NCI-H1105 treated with DMSO at 0.1 percent for 48 hours (cell line): ENCODE measurements at regions not wholly inside any gene's neighbourhood (a gene's known extent, or its start where the extent isn't known, plus 50 kb on each side); places are given as distances from the start of the nearest gene placed in this dataset.
"Not testable (repeated sequence)": the region's sequence is repeated elsewhere in the genome, so short reads cannot be mapped to it uniquely, and the experiment has no call there.

Source experiments
- DNase-seq: peaks from one replicate; lab custom pipeline; 2025; lab: John Stamatoyannopoulos, UW

DNA sequence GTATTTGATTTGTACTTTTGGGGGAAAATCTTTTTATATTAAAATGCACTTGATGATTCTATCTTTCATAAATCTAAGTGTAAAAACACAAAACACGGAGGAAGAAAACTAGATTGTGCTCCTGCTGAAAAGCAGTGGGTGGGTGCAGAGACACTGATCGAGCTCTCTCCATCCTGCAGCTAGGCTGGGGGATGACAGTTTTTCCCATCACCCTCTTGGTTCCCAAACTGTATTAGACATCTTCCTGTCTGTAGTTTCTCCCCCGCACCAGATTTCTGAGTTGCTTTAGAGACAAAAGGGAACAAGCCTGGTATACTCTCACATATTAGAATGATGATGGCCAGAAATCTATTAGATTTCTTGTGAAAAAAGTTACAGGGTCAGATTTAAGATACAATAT, 99.6 kb downstream of the FAM114A2 start:
- no peak for DNase-seq

DNA sequence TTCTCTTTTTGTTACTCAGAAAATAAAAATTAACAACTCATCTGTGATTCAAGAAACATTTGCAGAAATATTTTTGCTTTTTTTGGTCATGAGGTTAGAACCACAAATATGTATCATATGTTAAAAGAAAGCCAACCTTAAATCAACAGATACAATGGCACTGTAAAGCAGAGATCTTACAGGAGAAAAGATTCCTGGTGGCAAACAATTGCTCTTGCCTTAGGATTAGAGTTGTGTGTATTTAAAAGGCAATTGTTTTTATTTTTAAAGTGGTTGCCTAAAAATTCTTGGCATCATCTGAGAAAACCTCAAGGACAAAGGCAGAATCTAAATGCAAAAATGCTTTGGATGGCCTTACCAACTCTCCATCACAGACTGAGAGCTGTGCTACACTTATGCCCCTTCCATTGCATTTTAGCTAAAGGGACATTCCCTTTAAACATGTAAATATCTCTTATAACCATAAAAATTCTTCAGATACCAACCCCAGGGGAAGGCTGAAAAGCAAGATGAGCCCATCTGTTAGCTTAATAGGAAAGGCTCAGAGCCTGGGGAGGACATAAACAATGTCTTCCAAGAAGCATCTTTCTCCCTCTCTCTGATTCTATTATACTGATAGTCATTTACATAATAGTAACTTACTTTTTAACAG, 100.4 kb downstream of the FAM114A2 start:
- DNase-seq, result no peak

DNA sequence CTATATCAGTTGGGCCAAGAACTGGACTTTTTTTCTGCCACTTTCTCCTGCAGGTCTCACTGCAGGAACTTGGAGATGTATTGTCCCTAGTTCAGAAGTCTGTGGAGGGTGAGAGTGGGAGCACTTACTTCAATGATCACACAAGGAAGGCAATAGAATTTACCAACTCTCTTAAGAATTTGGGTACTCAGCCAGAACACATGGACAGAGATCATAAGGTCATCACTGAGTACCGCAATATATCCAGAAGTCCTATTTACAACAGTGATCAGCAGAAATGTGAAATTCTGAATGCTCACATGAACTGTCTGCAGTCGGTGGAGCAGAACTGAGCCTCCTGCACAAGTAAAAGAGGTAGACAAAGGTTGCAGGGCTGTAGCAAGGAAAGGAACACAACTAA, 101.0 kb downstream of the FAM114A2 start:
- no peak for DNase-seq

DNA sequence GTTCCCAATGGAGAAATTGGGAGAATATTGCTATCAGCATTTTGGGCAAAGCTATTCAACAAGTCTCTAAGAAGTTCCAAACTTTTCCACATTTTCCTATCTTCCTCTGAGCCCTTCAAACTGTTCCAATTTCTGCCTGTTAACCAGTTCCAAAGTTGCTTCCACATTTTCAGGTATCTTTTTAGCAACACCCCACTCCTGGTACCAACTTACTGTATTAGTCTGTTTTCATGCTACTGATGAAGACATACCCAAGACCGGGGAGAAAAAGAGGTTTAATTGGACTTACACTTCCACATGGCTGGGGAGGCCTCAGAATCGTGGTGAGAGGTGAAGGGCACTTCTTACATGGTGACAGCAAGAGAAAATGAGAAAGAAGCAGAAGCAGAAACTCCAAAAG, 103.6 kb downstream of the FAM114A2 start:
- not testable (repeated sequence) for DNase-seq

DNA sequence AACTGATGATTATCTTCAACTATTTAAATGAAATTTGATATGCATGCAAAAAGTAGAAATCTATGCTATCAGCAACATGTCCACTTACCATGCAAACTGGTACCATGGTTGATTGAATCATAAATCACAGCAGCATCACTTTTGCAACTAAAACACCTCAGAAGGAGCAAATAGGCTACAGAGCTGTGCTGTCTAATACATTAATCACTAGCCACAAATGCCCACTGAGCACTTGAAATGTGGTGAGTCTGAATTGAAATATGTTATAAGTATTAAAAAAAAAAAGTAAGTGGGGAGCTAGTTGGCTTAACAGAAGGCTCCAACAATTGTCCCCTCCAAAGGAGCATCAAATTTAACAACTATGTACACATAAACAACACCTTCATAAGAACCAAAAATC, 112.5 kb downstream of the FAM114A2 start:
- DNase-seq, result no peak

DNA sequence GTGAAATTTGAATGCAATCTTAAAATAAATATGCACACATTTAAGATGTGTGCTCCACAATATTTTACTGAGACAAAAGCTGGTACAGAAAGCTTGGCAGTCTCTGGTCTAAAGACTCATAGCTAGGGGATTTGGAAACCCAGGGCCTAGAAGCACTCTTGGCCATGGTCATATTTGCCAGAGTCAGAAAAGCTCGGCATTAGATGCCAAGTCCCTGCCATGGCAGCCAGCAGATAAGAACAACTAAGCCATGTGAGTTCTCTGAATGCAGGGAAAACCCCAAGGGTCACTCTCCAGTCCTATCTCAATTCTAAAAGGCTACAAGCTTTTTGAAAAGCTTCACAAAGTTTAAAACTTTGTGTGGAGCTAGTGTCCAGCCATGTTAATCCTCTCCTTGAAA, 119.5 kb downstream of the FAM114A2 start:
- DNase-seq, result no peak

DNA sequence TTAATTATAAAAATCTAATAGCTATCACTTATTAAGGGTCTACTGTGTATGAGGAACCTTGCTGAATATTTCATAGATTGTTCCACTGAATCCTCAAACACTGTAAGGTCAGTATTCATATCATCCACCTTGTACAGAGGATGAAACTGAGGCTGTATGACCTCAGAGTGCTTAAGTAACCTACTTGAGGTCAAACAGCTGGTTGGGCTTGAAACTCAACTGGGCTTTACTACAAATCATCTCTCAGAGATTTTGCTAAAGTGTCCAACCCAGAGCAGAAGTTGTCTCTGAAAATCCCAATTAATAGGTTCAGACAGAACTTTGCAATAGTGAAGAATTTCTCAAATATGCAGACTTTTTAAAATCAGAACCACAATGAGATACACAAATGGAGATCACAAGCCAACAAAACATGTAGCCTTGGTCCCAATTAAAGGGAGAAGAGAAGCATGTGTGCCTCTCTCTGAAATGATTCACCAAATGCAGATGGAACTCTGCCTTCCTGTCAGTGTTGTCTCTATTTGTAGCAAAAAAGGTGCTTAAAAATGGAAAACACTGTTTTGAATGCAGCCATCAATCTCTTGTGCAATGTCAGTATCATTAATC, 131.4 kb downstream of the FAM114A2 start:
- no peak for DNase-seq

DNA sequence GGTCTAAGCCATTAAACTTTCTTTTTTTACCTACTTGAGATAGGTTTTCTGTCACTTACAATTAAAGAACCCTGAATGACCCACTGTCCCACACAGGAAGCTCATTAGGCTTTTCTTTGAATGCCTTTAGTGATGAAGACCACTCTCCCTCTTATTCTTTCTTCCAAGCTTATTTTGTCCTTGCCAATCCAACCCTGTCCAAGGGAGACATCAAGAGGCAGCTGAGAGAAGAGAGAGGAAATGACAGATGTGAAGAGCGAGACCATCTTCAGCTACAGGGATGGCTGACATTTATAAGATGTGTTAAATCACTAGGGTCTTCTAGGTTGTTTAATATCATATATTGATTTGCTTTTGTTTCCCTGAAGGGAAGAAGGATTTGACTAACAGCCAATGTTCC, 133.5 kb downstream of the FAM114A2 start:
- no peak for DNase-seq

DNA sequence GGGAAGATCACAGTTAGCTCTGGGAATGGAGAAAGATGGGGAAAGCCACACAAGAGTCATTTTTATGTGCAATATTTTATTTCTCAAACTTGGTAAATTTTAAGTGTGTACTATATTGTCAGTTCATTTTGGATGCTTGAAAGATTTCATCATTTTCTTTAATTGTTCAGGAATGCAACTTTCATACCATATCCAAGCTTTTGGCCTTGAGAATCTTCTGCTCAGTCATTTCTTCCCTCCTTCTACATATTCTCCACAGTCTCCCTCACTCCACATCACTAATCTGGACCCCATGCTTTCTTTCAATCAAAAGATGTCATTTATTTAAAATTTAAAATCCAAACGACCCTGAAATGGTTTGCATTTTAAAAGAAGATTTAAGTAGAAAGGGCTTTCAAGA, 135.4 kb downstream of the FAM114A2 start:
- no peak for DNase-seq

DNA sequence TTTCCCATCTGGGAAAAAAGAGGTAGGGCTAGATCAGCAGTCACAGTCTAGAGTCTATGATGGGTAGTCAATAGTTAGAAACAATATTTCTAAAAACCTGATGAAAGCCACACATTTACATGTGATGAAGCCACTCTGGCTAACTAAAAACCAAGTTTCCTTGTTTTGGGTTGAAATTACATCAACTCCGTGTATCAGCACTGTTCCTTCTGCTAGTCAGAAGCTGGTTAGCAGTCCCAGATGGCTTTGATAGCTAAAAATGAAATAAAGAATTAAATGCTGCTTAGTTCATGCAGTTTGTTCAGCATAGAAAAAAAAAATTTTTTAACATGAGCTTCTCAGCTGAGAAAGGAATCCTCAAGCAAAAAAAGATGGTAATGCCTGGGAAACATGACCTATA, 136.7 kb downstream of the FAM114A2 start:
- DNase-seq, result no peak

DNA sequence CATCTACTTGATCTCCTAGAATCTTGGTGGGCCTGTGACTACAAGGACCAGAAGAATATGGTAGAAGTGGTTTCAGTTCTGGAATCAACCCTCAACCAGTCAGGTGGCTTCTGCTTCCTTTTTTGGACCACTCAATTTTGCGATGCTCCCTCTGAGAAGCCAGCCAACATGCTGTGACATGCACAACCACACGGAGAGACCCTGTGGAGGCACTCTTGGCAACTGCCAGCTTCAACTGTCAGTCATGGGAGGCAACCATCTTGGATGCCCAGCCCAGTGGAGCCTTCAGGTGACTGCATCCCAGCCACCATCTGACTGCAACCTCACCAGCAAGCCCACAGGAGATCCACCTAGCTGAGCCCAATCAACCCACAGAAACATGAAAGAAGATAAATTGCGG, 137.3 kb downstream of the FAM114A2 start:
- DNase-seq, result no peak

DNA sequence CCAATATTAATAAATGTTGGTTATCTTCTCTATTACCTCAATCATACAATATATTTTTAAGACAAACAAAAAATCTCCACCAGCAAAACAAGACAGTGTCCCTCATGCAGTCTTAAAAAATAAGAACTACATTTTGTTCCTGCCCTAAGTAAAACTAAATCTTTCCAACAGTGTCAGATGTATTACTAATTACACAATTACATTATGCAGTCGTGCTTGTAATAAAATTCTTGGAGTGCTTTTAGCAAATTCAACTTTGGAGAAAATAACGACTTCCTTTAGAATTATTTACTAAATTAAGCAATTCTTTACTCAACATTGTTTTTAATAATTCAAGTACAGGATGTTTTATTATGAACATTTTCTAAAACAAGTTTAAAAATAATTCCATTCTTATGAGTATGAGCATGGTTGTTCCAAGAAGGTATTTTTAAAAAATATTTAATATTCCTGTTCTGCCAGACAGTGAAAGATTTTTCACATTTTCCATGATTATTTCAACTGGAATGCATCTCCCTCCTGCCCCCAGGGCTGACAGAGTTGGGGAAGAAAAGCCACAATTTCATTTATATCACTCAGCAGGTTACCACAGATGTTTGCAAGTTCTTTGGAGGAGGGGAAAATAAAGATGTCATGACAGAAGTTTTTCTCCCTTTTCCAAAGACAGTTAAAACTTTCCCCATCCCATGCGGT, 137.9 kb downstream of the FAM114A2 start:
- no peak for DNase-seq

DNA sequence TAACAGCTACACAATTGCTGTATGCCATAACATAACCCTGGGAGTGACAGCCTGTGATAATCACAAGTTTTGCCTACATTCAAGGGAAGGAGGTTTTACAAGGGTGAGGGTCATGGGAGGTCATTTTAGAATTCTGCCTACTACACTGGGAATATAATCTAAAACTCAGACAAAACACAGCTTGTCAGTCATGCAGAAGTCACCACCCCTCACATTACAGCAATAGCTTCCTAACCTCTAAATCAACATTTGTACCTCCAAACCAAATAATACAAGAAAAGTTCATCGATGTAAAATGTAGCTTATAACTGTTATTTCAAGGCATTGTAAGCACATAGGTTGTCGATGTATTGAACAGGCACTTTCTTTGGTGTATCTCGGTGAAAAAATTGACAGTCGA, 139.0 kb downstream of the FAM114A2 start:
- no peak for DNase-seq

DNA sequence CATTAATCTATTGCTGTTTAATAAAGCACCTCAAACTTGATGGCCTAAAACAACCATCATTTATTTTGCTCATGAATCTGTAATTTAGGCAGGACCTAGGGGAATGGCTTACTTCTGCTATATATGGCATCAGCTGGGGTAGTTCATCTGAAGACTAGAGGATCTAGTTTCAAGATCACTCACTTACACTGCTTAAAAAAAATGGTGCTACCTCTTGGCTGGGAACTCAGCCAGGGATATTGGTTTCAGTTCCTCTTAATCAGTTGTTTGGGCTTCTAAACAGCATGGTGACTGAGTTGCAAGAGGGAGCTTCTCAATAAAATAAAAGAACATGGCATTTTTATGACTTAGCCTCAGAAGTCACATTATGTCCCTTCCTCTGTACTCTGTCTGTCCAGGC, 142.0 kb downstream of the FAM114A2 start:
- peak; percentile 81 for DNase-seq

DNA sequence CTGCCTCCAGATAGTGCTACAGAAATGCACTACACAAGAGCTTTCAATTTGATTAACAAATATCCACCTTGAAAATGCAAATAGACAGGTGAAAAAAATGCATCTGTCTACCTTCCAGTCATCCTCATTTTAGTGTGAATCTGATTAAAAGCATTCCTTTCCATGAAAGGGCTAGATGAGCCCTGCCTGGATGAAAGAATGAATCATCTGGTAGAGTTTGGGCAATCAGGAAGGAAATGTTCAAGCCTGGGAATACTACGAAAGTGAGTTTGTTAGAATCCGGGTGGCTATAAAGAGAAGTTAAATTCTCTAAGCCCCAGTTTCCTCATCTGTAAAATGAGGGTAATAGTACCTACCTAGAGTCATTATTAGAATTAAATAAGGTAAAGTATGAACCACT, 142.6 kb downstream of the FAM114A2 start:
- DNase-seq, result no peak

DNA sequence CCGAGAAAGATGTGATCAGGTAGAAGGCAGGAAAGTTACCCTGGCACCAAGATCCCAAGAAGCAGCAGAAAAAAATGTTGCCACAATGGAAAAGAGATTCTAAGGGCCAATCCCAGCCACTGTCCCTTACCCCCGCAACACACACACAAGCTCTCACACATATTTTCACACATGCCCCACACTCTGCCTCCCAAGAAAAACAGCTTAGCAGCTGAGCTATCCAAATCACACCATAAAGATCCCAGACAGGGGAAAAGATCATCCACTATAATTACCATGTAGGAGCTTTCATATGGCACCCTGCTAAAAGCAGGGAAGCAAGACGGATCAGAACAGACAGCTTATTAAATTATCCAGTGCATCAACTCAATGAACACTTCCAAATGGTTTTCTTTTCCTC, 143.4 kb downstream of the FAM114A2 start:
- no peak for DNase-seq

DNA sequence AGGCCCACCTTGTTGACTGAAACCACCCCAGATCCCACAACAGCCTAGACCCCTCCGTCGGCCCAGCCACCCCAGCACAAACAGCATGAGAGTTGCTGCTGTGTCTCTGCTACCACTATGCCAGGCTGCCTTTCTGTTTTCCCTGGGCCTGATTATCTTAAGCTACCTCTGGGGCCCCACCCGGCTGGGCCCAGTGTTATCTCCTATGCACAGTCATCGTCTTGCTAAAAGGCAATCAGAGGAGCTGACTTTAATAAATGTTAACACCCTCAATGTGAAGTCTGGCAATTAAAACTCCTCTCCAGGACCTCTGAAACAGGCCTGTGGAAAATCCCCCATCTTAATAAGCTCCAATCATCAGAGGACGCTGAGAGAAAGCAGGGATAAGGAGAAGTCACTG, 144.9 kb downstream of the FAM114A2 start:
- no peak for DNase-seq

DNA sequence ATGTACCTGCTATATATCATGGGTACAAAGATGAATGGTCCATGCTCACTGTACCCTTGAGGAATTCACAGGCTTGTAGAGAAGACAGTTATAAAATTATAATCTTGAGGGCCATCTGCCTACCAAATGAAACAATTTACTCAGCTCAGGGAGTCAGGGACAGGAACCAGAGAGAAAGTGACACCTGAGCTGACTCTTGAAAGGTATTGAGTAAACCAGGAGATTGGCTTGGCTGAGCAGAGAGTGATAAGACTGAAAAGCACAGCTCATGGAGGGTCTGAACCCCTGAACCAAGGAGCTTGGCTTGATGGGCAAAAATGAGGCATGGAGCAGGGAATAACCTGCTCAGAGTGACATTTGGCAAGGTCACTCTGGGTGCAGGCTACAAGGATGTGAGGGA, 147.3 kb downstream of the FAM114A2 start:
- no peak for DNase-seq

DNA sequence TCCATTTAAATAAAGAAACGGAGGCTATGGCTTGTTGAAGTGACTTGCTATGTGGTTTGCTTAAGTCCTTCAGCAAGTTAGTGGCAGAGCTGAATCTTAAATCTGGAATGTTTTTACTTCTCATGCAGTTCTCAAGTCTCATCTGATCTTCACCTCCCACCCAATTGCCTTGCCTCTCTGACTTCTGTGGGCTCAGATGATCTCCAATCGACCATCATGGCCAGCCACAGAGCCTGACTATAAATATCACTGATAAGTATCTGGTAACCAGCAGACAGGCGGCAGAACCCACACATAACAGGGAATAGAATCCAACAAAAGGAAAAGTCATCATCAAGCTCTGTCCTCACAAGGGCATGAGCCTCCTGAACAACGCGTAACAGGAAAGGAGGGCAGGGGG, 149.9 kb downstream of the FAM114A2 start:
- no peak for DNase-seq

DNA sequence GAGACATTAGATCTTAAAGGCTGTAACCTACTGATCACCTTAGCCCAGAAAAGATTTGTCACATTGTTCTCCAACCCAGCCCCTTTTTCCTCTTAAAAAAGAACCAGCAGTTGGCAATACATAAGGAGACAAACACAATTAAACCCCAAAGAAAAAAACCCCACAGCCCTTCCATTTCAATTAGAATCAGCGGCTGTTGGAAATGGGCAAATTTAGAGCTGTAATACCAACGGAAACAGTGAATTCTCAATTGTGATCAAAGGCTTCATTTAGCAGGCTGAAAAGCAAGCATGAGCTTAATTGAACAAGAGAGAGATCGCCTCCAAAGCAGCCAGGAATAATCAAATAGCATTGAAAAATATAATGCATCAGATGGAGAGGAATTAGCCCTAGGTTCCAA, 153.6 kb downstream of the FAM114A2 start:
- no peak for DNase-seq

DNA sequence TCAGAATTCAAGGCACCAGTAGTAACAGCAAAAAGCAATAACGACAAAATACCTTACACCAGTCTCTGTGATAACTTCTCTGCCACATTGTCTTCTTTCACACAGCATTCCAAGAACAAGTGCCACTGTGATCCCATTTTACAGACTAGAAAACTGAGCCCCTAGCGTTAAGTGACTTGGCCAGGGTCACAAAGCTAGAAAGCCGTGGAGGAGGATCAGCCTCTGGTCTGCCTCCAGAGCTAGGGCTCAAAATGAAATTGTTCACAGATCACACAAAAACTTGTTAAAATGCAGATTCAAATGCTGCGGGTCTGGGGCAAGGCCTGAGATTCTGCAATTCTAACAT, 154.1 kb downstream of the FAM114A2 start:
- DNase-seq, result no peak

DNA sequence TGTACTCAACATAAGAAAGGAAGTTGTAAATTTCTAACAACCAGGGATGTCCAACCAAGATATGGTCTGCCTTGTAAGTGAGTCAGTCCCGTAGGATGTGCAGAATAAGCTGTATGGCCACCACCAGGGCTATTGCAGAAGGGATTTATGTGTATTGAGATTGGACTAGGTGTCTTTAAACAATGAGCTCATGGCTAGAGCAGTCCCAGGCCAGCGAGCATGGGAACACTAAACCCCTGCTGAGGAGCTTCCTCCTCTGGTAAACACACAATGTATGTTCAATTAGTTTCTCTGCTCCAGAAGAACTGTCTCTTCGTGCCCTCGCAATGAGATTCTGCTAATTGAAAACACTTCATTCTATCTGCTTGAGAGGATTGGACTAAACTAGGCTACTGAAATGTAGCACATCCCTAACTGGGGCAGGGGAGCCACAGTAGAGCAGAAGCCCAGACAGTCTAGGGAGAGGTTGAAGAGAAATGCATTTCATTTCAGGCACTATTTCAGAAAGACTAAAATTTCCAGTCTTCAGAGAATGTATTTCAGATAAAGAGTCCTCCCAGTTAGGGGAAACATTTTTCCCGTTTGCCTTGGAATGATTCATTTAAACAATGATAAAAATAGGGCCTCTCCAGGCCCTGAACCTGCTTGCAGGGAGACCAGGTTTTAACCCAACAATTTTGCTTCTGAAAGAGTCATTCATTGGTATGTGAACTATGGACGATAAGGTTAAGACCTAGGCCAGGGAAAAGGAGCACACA, 154.7 kb downstream of the FAM114A2 start:
- no peak for DNase-seq

DNA sequence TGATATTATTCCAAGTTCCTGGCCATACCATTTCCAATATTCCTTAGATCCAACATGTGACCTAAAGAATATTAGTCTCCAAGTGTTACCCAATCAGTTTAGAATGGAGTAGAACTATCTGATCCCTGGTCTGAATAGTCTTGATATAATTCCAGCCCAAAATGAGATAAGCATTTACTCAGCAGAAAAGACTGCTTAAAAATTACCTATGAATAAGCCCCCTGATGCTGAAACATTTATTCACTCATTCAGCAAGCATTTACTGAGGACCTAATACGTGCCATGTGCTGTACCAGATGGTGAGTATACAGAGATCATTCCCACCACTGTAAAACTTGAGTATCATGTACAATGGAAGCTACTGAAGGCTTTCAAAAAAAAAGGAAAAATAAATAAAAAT, 157.0 kb downstream of the FAM114A2 start:
- no peak for DNase-seq
